DOHH2 (cell line): ENCODE measurements at regions not wholly inside any gene's neighbourhood (a gene's known extent, or its start where the extent isn't known, plus 50 kb on each side); places are given as distances from the start of the nearest gene placed in this dataset.

Experiments
- H3F3A ChIP-seq: fragments of 200-600 bp; sonication (generic), shearing (Covaris generic); 2 replicates; pipeline ENCODE4 v1.6.0; 2016; ENCODE audit warnings: antibody characterized with exemption, mild to moderate bottlenecking; ENCODE audit not compliant: control insufficient read depth, insufficient read depth
- H3K27ac ChIP-seq: fragments of 200-600 bp; sonication (generic); 2 replicates; pipeline ENCODE4 v1.5.1; 2014; ENCODE audit warnings: low read depth, mild to moderate bottlenecking, low read length, moderate library complexity
- H3K27me3 ChIP-seq: fragments of 200-600 bp; sonication (generic); 2 replicates; pipeline ENCODE4 v1.6.1; 2014; ENCODE audit warnings: mild to moderate bottlenecking, low read length, mixed read lengths; ENCODE audit not compliant: control insufficient read depth
- H3K36me3 ChIP-seq: fragments of 200-600 bp; sonication (generic); 2 replicates; pipeline ENCODE4 v1.6.1; 2014; ENCODE audit warnings: mild to moderate bottlenecking, low read length, moderate library complexity, mixed read lengths; ENCODE audit not compliant: control insufficient read depth
- H3K4me1 ChIP-seq: fragments of 200-600 bp; sonication (generic); 2 replicates; pipeline ENCODE4 v1.6.1; 2014; ENCODE audit warnings: mild to moderate bottlenecking, low read length, mixed read lengths; ENCODE audit not compliant: control insufficient read depth
- H3K4me2 ChIP-seq: fragments of 200-600 bp; sonication (generic); 2 replicates; pipeline ENCODE4 v1.6.0; 2014; ENCODE audit warnings: mild to moderate bottlenecking, low read length, moderate library complexity
- H3K4me3 ChIP-seq: fragments of 200-600 bp; sonication (generic); 2 replicates; pipeline ENCODE4 v1.5.1; 2014; ENCODE audit warnings: mild to moderate bottlenecking, low read length, mixed read lengths
- H3K79me2 ChIP-seq: fragments of 200-600 bp; sonication (generic); 2 replicates; pipeline ENCODE4 v1.6.1; 2014; ENCODE audit warnings: mild to moderate bottlenecking, low read length, mixed read lengths; ENCODE audit not compliant: control insufficient read depth
- H3K9me2 ChIP-seq: fragments of 200-600 bp; sonication (generic); replicated peaks from 2 replicates; pipeline ENCODE4 v1.6.1; 2014; ENCODE audit warnings: mild to moderate bottlenecking, low read length, mixed read lengths; ENCODE audit not compliant: control insufficient read depth
- H3K9me3 ChIP-seq: fragments of 200-600 bp; sonication (generic); 2 replicates; pipeline ENCODE4 v1.6.1; 2014; ENCODE audit warnings: antibody characterized with exemption, low read length, mixed read lengths; ENCODE audit not compliant: control insufficient read depth, insufficient read depth
- H4K20me1 ChIP-seq: fragments of 200-600 bp; sonication (generic); 2 replicates; pipeline ENCODE4 v1.6.0; 2014; ENCODE audit warnings: low read depth, mild to moderate bottlenecking, antibody characterized with exemption, low read length, moderate library complexity; ENCODE audit not compliant: control insufficient read depth, insufficient read depth
- EZH2phosphoT487 ChIP-seq: fragments of 200-600 bp; sonication (generic); IDR thresholded peaks from 2 replicates; pipeline ENCODE4 v1.6.1; 2017; ENCODE audit warnings: borderline replicate concordance, mild to moderate bottlenecking, antibody characterized with exemption, low read length, moderate library complexity, mixed read lengths
- TF ChIP-seq, protein P1 (sequence below): fragments of 200-600 bp; sonication (generic); IDR thresholded peaks from one replicate; pipeline ENCODE4 v1.5.1; 2014; ENCODE audit warnings: antibody characterized with exemption, mild to moderate bottlenecking, low read depth, low read length; ENCODE audit not compliant: poor library complexity, severe bottlenecking

DNA sequence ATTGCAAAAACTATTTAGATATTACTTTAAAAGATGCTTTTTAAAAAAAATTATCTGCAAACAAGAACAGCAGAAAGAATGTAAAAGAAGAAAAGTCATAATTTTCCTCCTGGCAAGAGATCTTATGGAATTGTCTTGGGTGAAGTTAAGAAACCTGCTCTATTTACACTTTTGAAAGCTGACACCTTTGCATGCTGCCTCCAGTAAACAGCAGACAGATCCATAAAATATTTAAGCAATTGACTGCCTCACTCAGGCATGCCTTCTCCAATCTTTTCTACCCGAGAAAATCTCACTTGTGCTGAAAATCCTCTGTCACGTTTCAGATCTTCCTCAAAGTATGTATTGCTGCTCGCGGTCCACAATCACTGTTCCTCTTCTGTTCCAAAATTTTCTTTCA, 107.9 kb upstream of the ZP4 start:
- TF ChIP-seq, protein P1, sequence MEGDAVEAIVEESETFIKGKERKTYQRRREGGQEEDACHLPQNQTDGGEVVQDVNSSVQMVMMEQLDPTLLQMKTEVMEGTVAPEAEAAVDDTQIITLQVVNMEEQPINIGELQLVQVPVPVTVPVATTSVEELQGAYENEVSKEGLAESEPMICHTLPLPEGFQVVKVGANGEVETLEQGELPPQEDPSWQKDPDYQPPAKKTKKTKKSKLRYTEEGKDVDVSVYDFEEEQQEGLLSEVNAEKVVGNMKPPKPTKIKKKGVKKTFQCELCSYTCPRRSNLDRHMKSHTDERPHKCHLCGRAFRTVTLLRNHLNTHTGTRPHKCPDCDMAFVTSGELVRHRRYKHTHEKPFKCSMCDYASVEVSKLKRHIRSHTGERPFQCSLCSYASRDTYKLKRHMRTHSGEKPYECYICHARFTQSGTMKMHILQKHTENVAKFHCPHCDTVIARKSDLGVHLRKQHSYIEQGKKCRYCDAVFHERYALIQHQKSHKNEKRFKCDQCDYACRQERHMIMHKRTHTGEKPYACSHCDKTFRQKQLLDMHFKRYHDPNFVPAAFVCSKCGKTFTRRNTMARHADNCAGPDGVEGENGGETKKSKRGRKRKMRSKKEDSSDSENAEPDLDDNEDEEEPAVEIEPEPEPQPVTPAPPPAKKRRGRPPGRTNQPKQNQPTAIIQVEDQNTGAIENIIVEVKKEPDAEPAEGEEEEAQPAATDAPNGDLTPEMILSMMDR, result no peak
- TF ChIP-seq EZH2phosphoT487, result no peak
- H3K9me3 ChIP-seq, result no peaks in the 10 kb centered on the region

DNA sequence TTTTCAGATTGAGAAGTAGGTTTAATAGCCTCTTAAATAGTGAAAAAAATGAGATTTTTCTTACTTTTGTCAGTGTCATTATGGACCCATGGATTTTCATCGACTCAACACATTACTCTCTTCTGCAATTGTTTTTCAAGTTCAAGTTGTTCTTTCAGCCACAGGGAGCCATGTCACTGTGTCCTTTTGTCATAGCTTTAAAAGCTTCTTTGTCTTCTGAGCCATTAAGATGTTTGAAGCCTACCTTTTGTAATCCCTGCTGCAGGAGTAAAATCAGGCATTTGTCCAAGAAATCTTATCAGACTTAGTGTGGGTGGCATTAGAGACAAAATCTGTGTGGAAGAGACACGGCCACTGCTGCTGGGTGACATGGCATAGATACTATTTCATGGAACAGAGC, 92.8 kb upstream of the ZP4 start:
- TF ChIP-seq, protein P1, result no peak
- TF ChIP-seq EZH2phosphoT487, result no peak
- no peaks in the 10 kb centered on the region for H3F3A ChIP-seq
- H3K9me3 ChIP-seq, result no peaks in the 10 kb centered on the region
- no peaks in the 10 kb centered on the region for H3K27me3 ChIP-seq
- H3K4me1 ChIP-seq, result no peaks in the 10 kb centered on the region
- H4K20me1 ChIP-seq, result no peaks in the 10 kb centered on the region
- H3K4me3 ChIP-seq, result no peak overlapping the region
- no peak overlapping the region for H3K4me2 ChIP-seq
- H3K36me3 ChIP-seq, result no peaks in the 10 kb centered on the region
- no peaks in the 10 kb centered on the region for H3K79me2 ChIP-seq
- H3K27ac ChIP-seq, result no peak overlapping the region
- no peaks in the 10 kb centered on the region for H3K9me2 ChIP-seq

More for the DNA sequence above, 107.9 kb upstream of the ZP4 start:
- Histone ChIP-seq H3K79me2 (no peaks in the 10 kb centered on the region), H3K4me3 (no peak overlapping the region), H4K20me1 (no peaks in the 10 kb centered on the region), H3K36me3 (no peaks in the 10 kb centered on the region), H3K4me2 (no peak overlapping the region), H3K27me3 (no peaks in the 10 kb centered on the region), H3K27ac (no peak overlapping the region), H3F3A (no peaks in the 10 kb centered on the region), H3K4me1 (no peaks in the 10 kb centered on the region), H3K9me2 (no peaks in the 10 kb centered on the region)

DNA sequence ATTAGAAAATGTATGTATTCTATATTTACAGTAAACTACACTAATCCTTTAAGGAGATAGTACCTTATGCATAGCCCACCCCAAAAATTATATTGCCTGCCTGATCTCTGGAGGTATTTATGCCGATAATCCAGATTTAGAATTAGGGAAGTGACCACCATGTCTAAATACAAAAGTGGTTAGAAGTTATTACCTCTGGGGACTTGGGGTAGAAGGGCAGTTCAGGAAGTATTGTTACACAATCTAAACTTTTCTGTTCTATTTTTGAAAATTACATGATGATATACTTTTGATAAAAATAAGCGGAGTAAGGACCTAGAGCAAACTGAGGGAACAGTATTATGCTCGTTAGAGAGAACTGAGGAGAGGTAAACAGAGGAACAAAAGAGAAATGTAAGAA, 90.5 kb upstream of the ZP4 start:
- Histone ChIP-seq H3K36me3 (no peaks in the 10 kb centered on the region), H3K9me3 (no peaks in the 10 kb centered on the region), H3K4me1 (no peaks in the 10 kb centered on the region), H3K4me2 (no peak overlapping the region), H4K20me1 (no peaks in the 10 kb centered on the region), H3K4me3 (no peak overlapping the region), H3K79me2 (no peaks in the 10 kb centered on the region), H3K27ac (no peak overlapping the region), H3K27me3 (no peaks in the 10 kb centered on the region), H3F3A (no peaks in the 10 kb centered on the region), H3K9me2 (no peaks in the 10 kb centered on the region)
- no peak for TF ChIP-seq EZH2phosphoT487
- TF ChIP-seq, protein P1, result no peak

DNA sequence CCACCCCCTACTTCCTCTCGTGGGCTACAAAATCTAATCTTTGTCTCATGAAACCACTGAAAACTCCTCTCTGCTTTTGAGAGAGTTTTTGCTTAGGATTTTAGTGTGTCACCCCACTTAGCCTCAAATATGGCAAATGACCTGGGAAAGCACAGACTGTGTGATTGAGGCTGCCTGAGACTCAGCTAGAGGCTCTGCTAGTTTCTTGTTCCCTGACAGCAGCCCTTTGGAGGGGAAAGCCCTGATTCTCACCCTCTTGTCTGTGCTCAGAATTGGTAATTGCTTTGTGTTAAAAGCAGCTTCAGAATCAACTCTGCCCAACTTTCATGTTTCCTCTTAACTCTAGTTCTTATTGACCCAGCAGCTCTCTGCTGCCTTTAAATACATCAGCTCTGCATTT, 85.6 kb upstream of the ZP4 start:
- H3K9me3 ChIP-seq, result no peaks in the 10 kb centered on the region; the same call in 1 of the 2 replicates
- no peak overlapping the region for H3K27ac ChIP-seq
- H3K9me2 ChIP-seq, result no peaks in the 10 kb centered on the region
- H3K36me3 ChIP-seq, result no peaks in the 10 kb centered on the region
- no peak for TF ChIP-seq EZH2phosphoT487
- TF ChIP-seq, protein P1, result no peak
- no peaks in the 10 kb centered on the region for H3K4me1 ChIP-seq
- no peaks in the 10 kb centered on the region for H3K79me2 ChIP-seq
- H3K27me3 ChIP-seq, result no peaks in the 10 kb centered on the region
- H3K4me3 ChIP-seq, result no peak overlapping the region
- no peaks in the 10 kb centered on the region for H4K20me1 ChIP-seq
- H3K4me2 ChIP-seq, result no peak overlapping the region
- H3F3A ChIP-seq, result no peaks in the 10 kb centered on the region
